GM10266 (cell line): ENCODE measurements at regions not wholly inside any gene's neighbourhood (a gene's known extent, or its start where the extent isn't known, plus 50 kb on each side); places are given as distances from the start of the nearest gene placed in this dataset.
"Not testable (repeated sequence)": the region's sequence is repeated elsewhere in the genome, so short reads cannot be mapped to it uniquely, and the experiment has no call there.

Experiments
- DNase-seq: peaks from one replicate; pipeline ENCODE4 v3.0.0; 2012; ENCODE audit errors: extremely low spot score
- CTCF ChIP-seq: IDR thresholded peaks from 2 replicates; pipeline ENCODE4 v1.5.1; 2012; ENCODE audit warnings: mild to moderate bottlenecking, low read depth; ENCODE audit not compliant: control insufficient read depth, insufficient read depth; ENCODE audit errors: missing control alignments

DNA sequence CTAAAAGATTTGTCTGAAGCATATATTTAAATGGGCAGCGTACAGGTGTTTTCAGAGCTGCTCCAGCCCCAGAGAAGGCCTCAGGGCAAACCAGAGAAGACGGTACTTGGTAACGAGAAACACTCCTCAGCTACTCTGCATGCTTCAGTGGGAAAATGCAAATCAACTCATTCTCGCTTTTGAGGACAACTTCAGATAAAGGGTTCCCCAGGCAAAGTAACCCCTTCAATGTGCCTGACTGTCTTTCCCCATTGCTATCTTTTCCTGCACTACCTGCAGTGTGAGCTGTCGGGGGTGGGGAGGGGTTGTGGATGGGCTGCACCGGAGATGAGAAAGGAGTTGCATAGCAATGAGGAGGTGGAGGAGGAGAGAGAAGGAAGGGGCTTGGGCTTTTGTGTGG, 339.7 kb upstream of the CLINT1 start:
- no peak for TF ChIP-seq CTCF
- peak; percentile 52 for DNase-seq

DNA sequence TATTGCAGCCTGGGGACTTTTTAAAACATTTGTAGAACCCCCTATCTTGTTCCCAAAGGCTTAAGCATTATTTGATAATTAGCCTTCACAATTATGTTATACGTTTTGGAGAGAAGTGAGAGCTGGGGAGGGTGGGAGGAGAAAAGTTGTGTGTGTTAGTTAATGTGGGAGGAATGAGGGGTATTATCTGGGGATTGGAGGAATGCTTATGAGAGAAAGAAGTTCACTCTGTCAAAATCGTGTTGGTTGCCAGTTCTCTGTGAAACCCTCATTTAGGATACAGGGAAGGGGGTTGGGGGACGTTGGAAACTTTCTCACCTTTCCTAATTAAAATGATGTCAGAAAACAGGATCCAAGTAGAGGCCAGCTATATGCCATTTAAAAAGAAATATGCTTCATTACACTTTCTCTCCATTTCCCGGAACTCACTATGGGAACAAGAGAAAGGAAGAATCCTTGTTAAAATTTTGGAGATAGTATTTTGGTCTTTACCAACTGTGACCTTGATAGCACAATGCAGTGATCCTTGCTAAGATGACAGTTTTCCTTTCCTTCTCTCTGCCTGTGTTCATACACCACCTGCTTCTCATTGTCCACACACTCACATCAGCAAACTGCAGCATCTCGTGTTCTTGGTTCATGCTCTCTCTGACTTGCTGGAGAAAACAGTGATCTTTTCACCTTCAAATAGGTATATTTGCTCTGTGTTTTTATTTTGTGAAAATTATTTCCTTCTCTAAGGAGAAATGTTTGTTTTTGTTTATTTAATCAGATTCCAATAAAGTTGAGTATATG, 336.7 kb upstream of the CLINT1 start:
- no peak for TF ChIP-seq CTCF
- no peak for DNase-seq

GRCh38 chr5:158194561-158194976, 335.6 kb upstream of the CLINT1 start:
- TF ChIP-seq CTCF, result no peak

DNA sequence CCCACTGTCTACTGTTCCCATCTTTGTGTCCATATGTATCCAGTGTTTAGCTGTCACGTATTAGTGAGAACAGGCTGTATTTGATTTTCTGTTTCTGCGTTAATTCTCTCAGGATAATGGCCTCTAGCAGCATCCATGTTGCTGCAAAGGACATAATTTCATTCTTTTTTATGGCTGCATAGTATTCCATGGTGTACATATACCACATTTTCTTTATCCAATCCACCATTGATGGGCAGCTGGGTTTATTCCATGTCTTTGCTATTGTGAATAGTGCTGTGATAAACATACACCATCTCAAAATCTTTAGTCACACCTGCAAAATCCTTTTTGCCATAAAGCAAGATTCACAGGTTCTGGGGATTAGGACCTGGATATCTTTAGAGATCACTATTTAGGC, 334.4 kb upstream of the CLINT1 start:
- not testable (repeated sequence) for DNase-seq

More at GRCh38 chr5:158194561-158194976, 335.6 kb upstream of the CLINT1 start:
- DNase-seq, result no peak

DNA sequence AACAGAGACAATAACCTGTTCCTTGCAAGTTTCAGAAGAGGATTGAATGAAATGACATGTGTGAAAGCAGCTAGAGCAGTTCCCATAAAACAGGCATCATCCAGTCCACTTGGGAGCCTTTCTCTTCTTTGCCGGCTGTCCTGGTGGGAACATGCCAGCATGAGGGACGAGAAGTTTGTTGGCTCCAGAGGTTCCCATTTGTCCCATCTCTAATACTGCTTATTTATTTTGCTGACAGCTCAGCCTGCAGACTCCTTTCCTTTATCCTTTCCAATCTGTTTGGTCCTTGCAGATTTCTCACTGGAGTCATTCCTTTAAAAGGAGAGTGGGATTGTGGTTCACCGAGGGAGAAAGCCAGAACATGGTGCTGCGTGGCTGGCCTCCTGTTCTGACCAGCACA, 321.5 kb upstream of the CLINT1 start:
- TF ChIP-seq CTCF, result no peak
- no peak for DNase-seq

GRCh38 chr5:158179271-158179670, 320.3 kb upstream of the CLINT1 start:
- no peak for DNase-seq
- TF ChIP-seq CTCF, result no peak

- no peak for DNase-seq
- TF ChIP-seq CTCF, result no peak
These were observed 319.6 kb upstream of the CLINT1 start for GRCh38 chr5:158178535-158178934.
